Fibroblast of lung (primary cell): ENCODE measurements at regions not wholly inside any gene's neighbourhood (a gene's known extent, or its start where the extent isn't known, plus 50 kb on each side); places are given as distances from the start of the nearest gene placed in this dataset.

Source experiments
- EZH2 ChIP-seq: IDR thresholded peaks from 2 replicates; pipeline ENCODE4 v1.5.1; 2012; ENCODE audit warnings: low read length, control low read depth, mild to moderate bottlenecking; ENCODE audit errors: missing control alignments
- TF ChIP-seq, protein P1 (sequence below), 2 donors: IDR thresholded peaks in 1 of 2; conservative IDR thresholded peaks in 1 of 2; 1 replicate in 1 of 2; 2 replicates in 1 of 2; pipeline ENCODE4 v1.5.1; 2011 to 2012; ENCODE audit warnings: low read length in 2 of 2, control low read depth in 1 of 2, inconsistent platforms in 1 of 2, low read depth in 1 of 2, mild to moderate bottlenecking in 1 of 2

- TF ChIP-seq, protein P1, sequence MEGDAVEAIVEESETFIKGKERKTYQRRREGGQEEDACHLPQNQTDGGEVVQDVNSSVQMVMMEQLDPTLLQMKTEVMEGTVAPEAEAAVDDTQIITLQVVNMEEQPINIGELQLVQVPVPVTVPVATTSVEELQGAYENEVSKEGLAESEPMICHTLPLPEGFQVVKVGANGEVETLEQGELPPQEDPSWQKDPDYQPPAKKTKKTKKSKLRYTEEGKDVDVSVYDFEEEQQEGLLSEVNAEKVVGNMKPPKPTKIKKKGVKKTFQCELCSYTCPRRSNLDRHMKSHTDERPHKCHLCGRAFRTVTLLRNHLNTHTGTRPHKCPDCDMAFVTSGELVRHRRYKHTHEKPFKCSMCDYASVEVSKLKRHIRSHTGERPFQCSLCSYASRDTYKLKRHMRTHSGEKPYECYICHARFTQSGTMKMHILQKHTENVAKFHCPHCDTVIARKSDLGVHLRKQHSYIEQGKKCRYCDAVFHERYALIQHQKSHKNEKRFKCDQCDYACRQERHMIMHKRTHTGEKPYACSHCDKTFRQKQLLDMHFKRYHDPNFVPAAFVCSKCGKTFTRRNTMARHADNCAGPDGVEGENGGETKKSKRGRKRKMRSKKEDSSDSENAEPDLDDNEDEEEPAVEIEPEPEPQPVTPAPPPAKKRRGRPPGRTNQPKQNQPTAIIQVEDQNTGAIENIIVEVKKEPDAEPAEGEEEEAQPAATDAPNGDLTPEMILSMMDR (conservative IDR thresholded peaks at IDR 0.05 in 1 of 2, IDR thresholded peaks at IDR 0.05 in 1 of 2; ENCODE audit: low read depth in 1 of 2, low read length in 2 of 2): no peak
- no peak for TF ChIP-seq EZH2
Observed at GRCh38 chr11:39960206-39960605, 1499.2 kb downstream of the LRRC4C start.
